Suppressor macrophage (primary cell): ENCODE measurements at regions not wholly inside any gene's neighbourhood (a gene's known extent, or its start where the extent isn't known, plus 50 kb on each side); places are given as distances from the start of the nearest gene placed in this dataset.
"Not testable (repeated sequence)": the region's sequence is repeated elsewhere in the genome, so short reads cannot be mapped to it uniquely, and the experiment has no call there.

Source experiments
- DNase-seq, 4 experiments: peaks; one replicate each; pipeline ENCODE4 v3.0.0-alpha.2; 2020 to 2022

GRCh38 chr2:231869704-231870103 is 56.5 kb downstream of the NPPC start:
- DNase-seq = no peak

GRCh38 chr2:231869016-231869415 is 57.2 kb downstream of the NPPC start:
- not testable (repeated sequence) for DNase-seq

- peak in 1 of 4 experiments; percentile 19 for DNase-seq
Measured at GRCh38 chr2:231866450-231866849, 59.7 kb downstream of the NPPC start.

- DNase-seq = no peak
Measured at GRCh38 chr2:231865222-231865621, 61.0 kb downstream of the NPPC start.

- no peak for DNase-seq
Measured at GRCh38 chr2:231862071-231862470, 64.1 kb downstream of the NPPC start.

- no peak for DNase-seq
Measured at GRCh38 chr2:231861288-231861931, 64.8 kb downstream of the NPPC start.
